NCI-H1048 (cell line): ENCODE measurements at regions not wholly inside any gene's neighbourhood (a gene's known extent, or its start where the extent isn't known, plus 50 kb on each side); places are given as distances from the start of the nearest gene placed in this dataset.
"Not testable (repeated sequence)": the region's sequence is repeated elsewhere in the genome, so short reads cannot be mapped to it uniquely, and the experiment has no call there.

Experiments used
- DNase-seq: peaks from one replicate; lab custom pipeline; 2025; lab: John Stamatoyannopoulos, UW

DNA sequence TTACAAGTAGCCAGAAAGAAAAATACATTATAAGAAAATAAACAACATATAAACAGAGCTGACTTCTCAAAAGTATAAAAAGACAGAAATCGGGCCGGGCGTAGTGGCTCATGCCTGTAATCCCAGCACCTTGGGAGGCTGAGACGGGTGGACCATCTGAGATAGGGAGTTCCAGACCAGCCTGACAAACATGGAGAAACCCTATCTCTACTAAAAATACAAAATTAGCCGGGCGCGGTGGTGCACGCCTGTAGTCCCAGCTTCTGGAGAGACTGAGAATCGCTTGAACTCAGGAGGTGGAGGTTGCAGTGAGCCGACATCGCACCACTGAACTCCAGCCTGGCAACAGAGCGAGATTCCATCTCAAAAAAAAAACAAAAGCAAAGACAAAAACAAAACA lies 373.3 kb upstream of the ARPP21 start:
- not testable (repeated sequence) for DNase-seq

DNA sequence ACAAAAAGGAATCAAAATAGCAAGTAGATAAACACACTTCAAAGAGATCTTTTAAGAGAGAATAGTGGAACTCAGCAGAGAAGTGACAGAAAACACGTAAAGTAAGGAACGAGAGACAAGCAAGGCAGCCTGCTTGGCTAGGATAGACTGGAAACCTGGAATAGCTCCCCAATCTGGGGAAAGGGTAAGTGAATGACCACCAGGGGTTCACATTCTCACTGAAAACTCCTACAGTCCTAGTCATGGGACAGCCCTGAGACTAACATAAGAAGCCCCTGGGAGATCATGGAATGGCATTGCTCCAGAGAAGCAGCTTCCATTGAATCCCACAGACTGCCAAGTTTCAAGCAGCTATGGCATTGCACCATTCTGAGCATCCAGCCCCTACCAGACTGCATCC lies 363.6 kb upstream of the ARPP21 start:
- DNase-seq: no peak

GRCh38 chr3:35276568-35276967 lies 362.8 kb upstream of the ARPP21 start:
- no peak for DNase-seq

DNA sequence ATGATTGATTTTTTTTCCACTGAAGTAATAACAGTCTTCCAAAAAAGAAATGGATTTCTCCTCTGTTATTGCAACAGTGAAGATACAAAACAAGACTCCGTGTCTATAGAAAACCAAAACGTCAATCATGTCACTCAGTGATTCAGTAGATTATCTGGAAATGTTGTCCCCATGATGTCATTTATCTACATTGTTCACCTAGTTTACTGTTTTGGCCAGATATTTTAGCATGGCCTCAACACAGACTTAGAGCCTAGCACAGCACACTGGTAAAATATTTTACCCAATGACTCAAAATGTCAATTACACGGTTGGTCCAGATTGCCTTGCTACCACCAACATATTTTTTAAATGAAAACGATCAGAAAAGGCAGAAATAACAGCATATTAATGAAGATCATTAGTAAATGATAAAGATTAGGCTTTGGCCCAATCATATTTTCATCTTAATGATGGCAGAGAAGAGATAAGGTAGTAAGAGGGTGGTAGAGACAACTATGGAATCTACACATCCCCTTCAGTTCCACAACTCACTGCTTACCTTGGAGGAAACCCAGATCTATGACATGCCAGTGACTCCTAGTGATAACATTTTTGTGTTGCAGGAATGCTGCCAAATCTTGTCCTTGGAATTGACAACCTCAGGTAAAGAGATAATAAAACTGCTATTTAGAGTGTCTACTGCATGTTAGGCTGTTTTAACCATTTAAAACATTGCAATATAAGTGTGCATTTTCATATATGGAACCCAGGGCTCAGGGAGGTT lies 347.7 kb upstream of the ARPP21 start:
- DNase-seq: no peak

- no peak for DNase-seq
Measured at GRCh38 chr3:35292568-35292967, 346.8 kb upstream of the ARPP21 start.

- DNase-seq: no peak
Measured at GRCh38 chr3:35295906-35296305, 343.4 kb upstream of the ARPP21 start.

DNA sequence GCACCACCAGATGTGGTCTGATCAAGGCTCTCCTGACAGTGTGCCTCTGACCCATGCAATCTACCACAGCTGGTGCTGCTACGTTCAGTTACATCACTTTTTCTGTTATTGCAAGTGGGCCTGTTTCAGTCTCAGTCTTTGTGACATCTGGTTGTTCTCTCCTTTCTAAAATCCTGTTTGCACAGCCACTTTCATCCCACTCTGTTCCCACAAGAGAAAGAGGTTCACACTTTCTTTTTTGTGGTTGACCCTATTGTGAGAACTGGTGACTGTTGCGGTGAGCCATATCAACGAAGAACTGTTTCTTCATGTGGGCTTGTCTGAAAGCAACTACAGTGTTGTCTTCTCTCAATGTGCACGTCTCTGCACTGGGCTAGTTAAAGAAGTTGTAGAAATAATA lies 342.8 kb upstream of the ARPP21 start:
- DNase-seq: no peak

DNA sequence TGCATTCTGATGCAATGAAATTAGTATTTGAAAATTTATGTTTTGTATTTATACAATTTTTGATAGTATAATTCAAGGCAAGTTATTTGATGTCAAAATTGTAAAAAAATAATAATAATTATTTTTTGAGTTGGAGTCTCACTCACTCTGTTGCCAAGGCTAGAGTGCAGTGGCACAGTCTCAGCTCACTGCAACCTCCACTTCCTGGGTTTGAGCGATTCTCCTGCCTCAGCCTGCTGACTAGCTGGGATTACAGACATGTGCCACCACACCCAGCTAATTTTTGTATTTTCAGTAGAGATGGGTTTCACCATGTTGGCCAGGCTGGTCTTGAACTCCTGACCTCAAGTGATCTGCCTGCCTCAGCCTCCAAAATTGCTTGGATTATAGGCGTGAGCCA lies 342.4 kb upstream of the ARPP21 start:
- not testable (repeated sequence) for DNase-seq

DNA sequence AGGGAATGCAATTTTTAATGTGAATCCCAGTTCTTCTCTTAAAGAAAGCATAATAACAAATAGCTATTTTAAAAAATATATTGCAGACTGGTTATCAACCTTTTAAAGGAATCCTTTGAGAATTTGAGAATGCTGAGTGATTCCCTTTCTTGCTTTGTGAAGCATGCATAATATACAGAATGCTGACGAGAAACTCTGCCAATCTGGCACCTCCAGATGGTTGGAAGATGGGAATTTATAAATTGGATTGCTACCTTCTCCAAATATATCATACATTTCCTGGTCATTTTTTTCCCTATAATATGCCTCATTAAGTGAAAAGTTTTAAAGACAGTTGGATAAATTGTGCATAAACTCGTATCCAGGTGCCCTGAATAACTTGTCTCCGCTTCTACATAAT lies 333.9 kb upstream of the ARPP21 start:
- DNase-seq: no peak

- no peak for DNase-seq
Measured at GRCh38 chr3:35307296-35307695, 332.0 kb upstream of the ARPP21 start.

DNA sequence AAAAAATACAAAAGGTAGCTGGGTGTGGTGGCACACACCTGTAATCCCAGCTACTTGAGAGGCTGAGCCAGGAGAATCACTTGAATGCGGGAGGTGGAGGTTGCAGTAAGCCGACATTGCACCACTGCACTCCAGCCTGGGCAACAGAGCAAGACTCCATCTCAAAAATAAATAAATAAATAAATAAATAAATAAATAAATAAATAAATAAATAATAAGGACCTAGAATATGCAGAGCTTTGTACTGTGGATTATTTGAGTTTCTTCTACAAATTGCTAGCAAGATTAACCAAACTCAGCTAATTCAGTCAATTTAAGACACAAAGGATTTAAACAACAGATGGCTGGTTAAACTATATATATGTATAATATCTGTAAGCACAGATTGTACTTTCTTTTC lies 322.5 kb upstream of the ARPP21 start:
- DNase-seq: not testable (repeated sequence)

GRCh38 chr3:35320646-35321407 lies 318.5 kb upstream of the ARPP21 start:
- no peak for DNase-seq

DNA sequence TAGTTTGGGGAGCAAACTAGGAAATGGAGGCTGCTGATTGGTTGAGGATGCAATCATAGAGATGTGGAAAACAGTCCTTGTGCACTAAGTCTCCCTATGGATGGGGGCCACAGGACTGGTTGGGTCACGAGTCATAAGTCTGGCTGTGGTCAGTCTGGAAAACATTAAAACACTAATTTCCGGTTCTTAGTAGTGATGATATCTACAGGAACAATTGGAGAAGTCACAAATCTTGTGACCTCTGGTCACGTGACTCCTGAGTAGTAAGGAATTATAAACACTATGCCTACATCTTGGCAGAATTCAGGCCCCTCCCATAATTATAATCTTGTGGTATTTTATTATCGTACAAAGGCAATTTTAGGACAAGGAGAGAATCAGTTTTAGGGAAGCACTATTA lies 317.3 kb upstream of the ARPP21 start:
- DNase-seq: no peak

GRCh38 chr3:35335703-35336102 lies 303.6 kb upstream of the ARPP21 start:
- DNase-seq: no peak

GRCh38 chr3:35336601-35337000 lies 302.7 kb upstream of the ARPP21 start:
- no peak for DNase-seq

GRCh38 chr3:35338186-35338585 lies 301.1 kb upstream of the ARPP21 start:
- no peak for DNase-seq

GRCh38 chr3:35380196-35380595 lies 259.1 kb upstream of the ARPP21 start:
- DNase-seq: no peak

GRCh38 chr3:35383216-35383615 lies 256.1 kb upstream of the ARPP21 start:
- no peak for DNase-seq

DNA sequence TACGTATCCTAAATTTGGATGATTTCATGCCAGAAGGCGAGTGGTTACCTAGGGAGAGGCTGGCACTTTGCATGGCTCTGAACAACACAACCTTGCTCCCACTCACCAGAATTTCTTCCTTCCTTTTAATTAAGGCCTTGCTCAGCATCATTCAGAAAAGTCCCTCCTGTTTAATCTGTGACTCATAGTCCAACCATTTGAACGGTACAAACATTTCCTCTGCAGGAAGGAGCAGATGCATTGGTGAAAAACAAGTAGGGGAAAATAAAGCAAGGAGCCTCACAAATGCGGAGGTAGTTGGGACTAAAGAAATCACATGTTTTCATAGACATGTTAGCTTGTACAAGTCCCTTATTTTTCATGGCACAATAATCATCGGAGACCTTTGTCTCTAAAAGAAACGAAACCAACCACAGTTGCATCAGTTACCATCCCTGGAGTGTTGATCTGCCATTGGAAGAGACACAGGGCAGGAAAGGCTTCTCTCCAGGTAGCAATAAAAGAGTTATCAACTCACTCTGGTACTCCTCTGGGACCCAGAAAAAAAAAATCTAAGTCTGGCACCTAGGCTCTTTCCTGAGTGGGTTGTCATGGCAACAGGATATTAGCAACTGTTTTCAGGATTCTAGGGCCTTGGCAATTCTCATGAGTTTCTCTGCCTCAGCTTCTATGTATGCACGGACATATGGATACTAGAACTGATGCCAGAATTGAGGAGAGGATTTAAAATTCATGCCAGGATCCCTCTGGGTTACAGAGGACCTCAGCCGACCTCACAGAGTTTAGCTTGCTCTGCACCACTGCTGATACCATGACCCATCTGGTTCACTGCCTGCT lies 255.4 kb upstream of the ARPP21 start:
- no peak for DNase-seq

DNA sequence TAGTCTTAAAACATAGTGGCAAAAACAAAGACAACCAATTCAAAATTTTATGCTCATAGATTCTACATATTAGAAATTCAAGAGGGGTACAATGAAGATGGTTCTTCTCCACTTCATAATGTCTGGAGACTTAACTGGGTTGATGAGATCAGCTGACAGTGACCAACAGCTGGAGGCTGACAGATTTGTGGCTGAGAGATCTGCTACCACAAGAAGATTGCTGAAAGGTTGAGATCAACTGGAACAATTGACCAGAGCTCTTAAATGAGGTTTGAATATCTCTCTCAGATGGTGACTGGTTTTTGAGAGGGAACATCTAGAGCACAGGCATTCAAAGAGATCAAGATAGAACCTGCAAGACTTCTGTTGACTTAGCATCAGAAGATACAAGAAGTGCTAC lies 254.1 kb upstream of the ARPP21 start:
- DNase-seq: no peak

DNA sequence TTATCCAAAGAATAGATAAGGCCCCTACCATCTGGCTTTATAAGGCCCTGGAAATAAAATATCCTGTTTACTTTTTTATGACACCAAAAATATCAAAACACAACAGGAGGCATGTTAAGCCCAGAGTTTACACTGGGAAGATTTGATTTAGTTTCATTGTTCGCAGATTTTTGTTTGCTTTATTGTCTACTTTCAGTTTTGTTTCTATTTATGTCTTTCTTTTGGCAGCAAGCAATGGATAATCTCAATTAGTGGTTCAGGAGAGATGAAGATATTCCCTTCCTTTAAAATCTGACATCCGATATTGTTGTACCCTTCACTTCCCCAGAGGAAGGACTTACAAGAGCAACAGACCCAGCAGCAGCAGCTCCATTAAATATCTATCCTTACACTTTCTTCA lies 249.4 kb upstream of the ARPP21 start:
- DNase-seq: no peak

DNA sequence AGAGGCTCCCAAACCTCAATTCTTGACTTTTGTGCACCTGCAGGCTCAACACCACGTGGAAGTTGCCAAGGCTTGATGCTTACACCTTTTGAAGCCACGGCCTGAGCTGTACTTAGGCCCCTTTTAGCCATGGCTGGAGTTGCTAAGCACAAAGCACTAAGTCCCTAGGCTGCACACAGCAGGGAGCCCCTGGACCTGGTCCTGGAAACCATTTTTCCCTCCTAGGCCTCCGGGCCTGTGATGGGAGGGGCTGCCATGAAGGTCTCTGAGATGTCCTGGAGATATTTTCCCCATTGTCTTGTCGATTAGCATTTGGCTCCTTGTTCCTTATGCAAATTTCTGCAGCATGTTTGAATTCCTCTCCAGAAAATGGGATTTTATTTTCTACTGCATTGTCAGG lies 247.1 kb upstream of the ARPP21 start:
- no peak for DNase-seq
